Transverse colon (tissue), 4 donors: ENCODE measurements at regions not wholly inside any gene's neighbourhood (a gene's known extent, or its start where the extent isn't known, plus 50 kb on each side); places are given as distances from the start of the nearest gene placed in this dataset.

Experiments used
- DNase-seq: peaks from one replicate; pipeline ENCODE4 v3.0.0-alpha.2; 2019
- H3K27ac ChIP-seq, 4 donors: fragments of 200-600 bp; sonication (generic); 2 replicates each; pipeline ENCODE4 v1.5.1; 2016 to 2018; ENCODE audit warnings: inconsistent platforms in 4 of 4
- H3K27me3 ChIP-seq: fragments of 200-600 bp; sonication (generic); 2 replicates; pipeline ENCODE4 v1.5.1; 2017; ENCODE audit warnings: inconsistent platforms
- H3K36me3 ChIP-seq, 4 donors: fragments of 200-600 bp; sonication (generic); 2 replicates each; pipeline ENCODE4 v1.5.1; 2017 to 2019; ENCODE audit warnings: inconsistent platforms in 4 of 4
- H3K4me1 ChIP-seq, 4 donors: fragments of 200-600 bp; sonication (generic); 2 replicates each; pipeline ENCODE4 v1.5.1; 2017 to 2020; ENCODE audit warnings: inconsistent platforms in 4 of 4
- H3K4me3 ChIP-seq, 4 donors: fragments of 200-600 bp; sonication (generic); 1 replicate in 1 of 4; 2 replicates in 3 of 4; pipeline versions ENCODE4 v1.5.1 to v1.6.1; 2017 to 2019; ENCODE audit warnings: inconsistent platforms in 4 of 4
- H3K9me3 ChIP-seq, 2 donors: fragments of 200-600 bp; sonication (generic); 2 replicates each; pipeline ENCODE4 v1.5.1; 2017 to 2019; ENCODE audit warnings: inconsistent platforms in 2 of 2
- CTCF ChIP-seq, 5 experiments: fragments of 200-600 bp in 3 of 5; fragments of 450-650 bp in 2 of 5; sonication (generic) in 3 of 5; IDR thresholded peaks; 1 replicate in 2 of 5; 2 replicates in 3 of 5; pipeline ENCODE4 v1.5.1; 2016 to 2017; ENCODE audit warnings: antibody characterized with exemption in 5 of 5, inconsistent platforms in 3 of 5, mild to moderate bottlenecking in 2 of 5, moderate library complexity in 1 of 5
- EP300 ChIP-seq: sonication (generic); formaldehyde crosslinking; IDR thresholded peaks from one replicate; pipeline ENCODE4 v1.6.1; 2017; ENCODE audit warnings: antibody characterized with exemption, low read depth
- POLR2A ChIP-seq: fragments of 450-650 bp; IDR thresholded peaks from one replicate; pipeline ENCODE4 v1.6.1; 2016; ENCODE audit warnings: antibody characterized with exemption, mild to moderate bottlenecking, moderate library complexity
- POLR2AphosphoS5 ChIP-seq, 3 donors: sonication (generic); formaldehyde crosslinking; IDR thresholded peaks; one replicate each; pipeline ENCODE4 v1.6.1; 2016; ENCODE audit warnings: antibody characterized with exemption in 3 of 3
- WGBS, 2 donors: methylation state at CpG; one replicate each; pipeline ENCODE4 v1.1.5; 2018; ENCODE audit warnings: low coverage in 1 of 2; 5-methylcytosine and 5-hydroxymethylcytosine counted together
- in situ Hi-C, 4 donors: fragments of 200-750 bp; cut with MboI; loops; one replicate each; pipeline versions ENCODE4 v1.15.0 to v1.15.1; 2017; ENCODE audit warnings: low sequenced_read_pairs in 3 of 4, low pct_ligation_motif_present in 1 of 4, low pct_unique_long_range_greater_than_20kb in 1 of 4
- intact Hi-C: fragments of 100-400 bp; cut with DNase I; formaldehyde crosslinking; loops from one replicate; pipeline ENCODE4 v1.15.1; 2023; ENCODE audit warnings: low total_unique reads

- no peak overlapping the region for H3K4me3 ChIP-seq
- no peak overlapping the region for H3K27ac ChIP-seq
- 77 to 79% methylated on average over 4 to 5 of the region's 5 CpGs for WGBS, 2 donors
- in situ Hi-C loops (no loop called here), intact Hi-C loops (no loop called here)
- DNase-seq = no peak
- no peaks in the 10 kb centered on the region for H3K27me3 ChIP-seq
- no peaks in the 10 kb centered on the region for H3K4me1 ChIP-seq
- no peaks in the 10 kb centered on the region for H3K9me3 ChIP-seq
- no peak for TF ChIP-seq CTCF (IDR thresholded peaks at IDR 0.05)
- TF ChIP-seq EP300 = no peak
- TF ChIP-seq POLR2AphosphoS5 (IDR thresholded peaks at IDR 0.05) = no peak
- no peak for TF ChIP-seq POLR2A
- H3K36me3 ChIP-seq = no peaks in the 10 kb centered on the region
Measured at GRCh38 chr14:98803196-98803595, 468.8 kb downstream of the BCL11B start.

- intact Hi-C loops = no loop called here
- H3K36me3 ChIP-seq = no peaks in the 10 kb centered on the region
- no peak for DNase-seq
- in situ Hi-C loops = no loop called here
- TF ChIP-seq CTCF (IDR thresholded peaks at IDR 0.05) (no peak), POLR2AphosphoS5 (IDR thresholded peaks at IDR 0.05) (no peak), EP300 (no peak), POLR2A (no peak)
- 48 to 64% methylated on average over 3 to 12 of the region's 12 CpGs for WGBS, 2 donors
- no peak overlapping the region for H3K27ac ChIP-seq
- no peaks in the 10 kb centered on the region for H3K4me1 ChIP-seq
- no peak overlapping the region for H3K4me3 ChIP-seq
- no peaks in the 10 kb centered on the region for H3K27me3 ChIP-seq
- no peaks in the 10 kb centered on the region for H3K9me3 ChIP-seq
Measured at GRCh38 chr14:98808494-98809407, 463.2 kb downstream of the BCL11B start.

GRCh38 chr14:98816195-98816594 lies 455.8 kb downstream of the BCL11B start:
- Histone ChIP-seq H3K36me3 (no peaks in the 10 kb centered on the region), H3K4me3 (no peak overlapping the region), H3K4me1 (no peaks in the 10 kb centered on the region), H3K27ac (no peak overlapping the region), H3K9me3 (no peaks in the 10 kb centered on the region), H3K27me3 (peaks cover 2% of the 10 kb centered on the region)
- no peak for TF ChIP-seq CTCF (IDR thresholded peaks at IDR 0.05)
- TF ChIP-seq POLR2A = no peak
- no peak for TF ChIP-seq POLR2AphosphoS5 (IDR thresholded peaks at IDR 0.05)
- no peak for TF ChIP-seq EP300
- DNase-seq = no peak
- 91% methylated on average over 8 of the region's 8 CpGs; no CpG with 5 or more reads in 1 of the 2 donors for WGBS, 2 donors
- in situ Hi-C loops = no loop called here
- intact Hi-C loops = no loop called here

- intact Hi-C loops (no loop called here), in situ Hi-C loops (no loop called here)
- TF ChIP-seq EP300 (no peak), POLR2AphosphoS5 (IDR thresholded peaks at IDR 0.05) (no peak), POLR2A (no peak), CTCF (IDR thresholded peaks at IDR 0.05) (no peak)
- no peaks in the 10 kb centered on the region for H3K9me3 ChIP-seq
- no peak overlapping the region for H3K4me3 ChIP-seq
- H3K36me3 ChIP-seq = no peaks in the 10 kb centered on the region
- WGBS, 2 donors = 74 to 88% methylated on average over 7 of the region's 7 CpGs
- no peaks in the 10 kb centered on the region for H3K4me1 ChIP-seq
- H3K27ac ChIP-seq = no peak overlapping the region
- no peak for DNase-seq
- H3K27me3 ChIP-seq = peaks cover 2% of the 10 kb centered on the region
Measured at GRCh38 chr14:98816720-98817119, 455.3 kb downstream of the BCL11B start.
